ENCODE measurements at regions not wholly inside any gene's neighbourhood (a gene's known extent, or its start where the extent isn't known, plus 50 kb on each side); places are given as distances from the start of the nearest gene placed in this dataset.
"Not testable (repeated sequence)": the region's sequence is repeated elsewhere in the genome, so short reads cannot be mapped to it uniquely, and the experiment has no call there.

DNA sequence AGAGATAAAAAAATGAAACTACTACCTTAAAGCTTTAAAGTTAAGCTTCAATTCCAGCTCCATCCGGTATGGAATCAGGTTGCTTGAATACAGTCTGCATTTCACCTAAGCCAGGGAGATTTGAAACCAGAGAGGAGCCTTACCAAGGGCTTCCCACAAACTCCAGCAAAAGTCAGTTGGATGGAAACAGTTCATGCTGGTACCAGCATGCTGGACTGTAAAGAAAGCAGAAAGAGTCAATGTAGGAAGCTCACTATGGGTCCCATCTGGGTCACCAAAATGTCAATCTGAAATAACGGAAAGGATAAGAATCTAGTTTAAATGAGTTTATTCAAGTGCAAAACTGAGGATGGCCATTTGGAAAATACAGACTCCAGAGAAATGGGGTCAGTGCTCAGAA, 65.3 kb downstream of the CDO1 start:
- FAIRE-seq (no peak), DNase-seq (ENCODE audit: insufficient read length, low spot score) (no peak)
- TF ChIP-seq TAF1 (IDR thresholded peaks at IDR 0.05; ENCODE audit: low read depth, low read length), result no peak
- no peak for TF ChIP-seq POU2F2 (IDR thresholded peaks at IDR 0.05; ENCODE audit: low read depth, low read length)
- no peak for TF ChIP-seq POLR2AphosphoS5 (IDR thresholded peaks at IDR 0.05; ENCODE audit: low read depth, low read length)
- TF ChIP-seq POLR2A (IDR thresholded peaks at IDR 0.05; ENCODE audit: low read depth, low read length), result no peak
- TF ChIP-seq SPI1 (IDR thresholded peaks at IDR 0.05; ENCODE audit: low read depth, low read length), result no peak
- TF ChIP-seq PAX5 (IDR thresholded peaks at IDR 0.05; ENCODE audit: insufficient read depth, low read length, severe bottlenecking), result no peak

DNA sequence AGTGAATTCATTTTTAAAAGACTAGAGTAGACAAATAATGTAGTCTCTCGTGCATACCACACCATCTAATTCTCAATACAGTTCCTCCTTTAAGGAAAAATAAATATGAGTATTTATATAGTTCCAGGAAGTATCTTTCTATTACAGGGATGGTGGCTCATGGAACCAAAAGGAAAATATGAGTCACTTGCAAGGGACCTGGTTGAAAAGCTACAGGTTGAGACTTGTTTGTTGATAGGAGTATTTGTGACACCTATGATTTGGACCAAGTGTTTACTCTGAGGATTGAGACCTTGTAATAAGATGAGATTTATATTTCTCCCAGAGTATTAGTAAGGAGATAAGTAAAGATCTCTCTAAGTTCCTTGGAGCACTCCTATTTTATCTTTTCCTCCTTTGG, 67.4 kb downstream of the CDO1 start:
- DNase-seq (ENCODE audit: insufficient read length, low spot score) (no peak), FAIRE-seq (no peak)
- TF ChIP-seq POLR2A (IDR thresholded peaks at IDR 0.05; ENCODE audit: low read depth, low read length), result no peak
- no peak for TF ChIP-seq POLR2AphosphoS5 (IDR thresholded peaks at IDR 0.05; ENCODE audit: low read depth, low read length)
- TF ChIP-seq POU2F2 (IDR thresholded peaks at IDR 0.05; ENCODE audit: low read depth, low read length), result no peak
- no peak for TF ChIP-seq SPI1 (IDR thresholded peaks at IDR 0.05; ENCODE audit: low read depth, low read length)
- TF ChIP-seq TAF1 (IDR thresholded peaks at IDR 0.05; ENCODE audit: low read depth, low read length), result no peak
- TF ChIP-seq PAX5 (IDR thresholded peaks at IDR 0.05; ENCODE audit: insufficient read depth, low read length, severe bottlenecking), result no peak

DNA sequence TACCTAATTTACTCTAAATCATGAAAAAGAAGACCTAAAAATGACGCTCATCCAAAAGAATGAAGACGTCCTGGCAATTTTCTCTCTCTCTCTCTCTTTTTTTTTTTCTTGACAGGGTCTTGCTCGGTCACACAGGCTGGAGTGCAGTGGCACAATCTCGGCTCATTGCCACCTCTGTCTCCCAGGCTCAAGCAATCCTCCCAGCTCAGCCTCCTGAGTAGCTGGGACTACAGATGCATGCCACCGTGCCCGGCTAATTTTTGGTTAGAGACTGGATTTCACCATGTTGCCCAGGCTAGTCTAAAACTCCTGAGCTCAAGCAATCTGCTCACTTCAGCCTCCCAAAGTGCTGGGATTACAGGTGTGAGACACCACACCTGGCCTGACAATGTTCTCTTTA, 77.2 kb downstream of the CDO1 start:
- FAIRE-seq; DNase-seq (ENCODE audit: insufficient read length, low spot score): not testable (repeated sequence)

GRCh38 chr5:115738830-115739229, 77.6 kb downstream of the CDO1 start:
- FAIRE-seq, result no peak
- TF ChIP-seq SPI1 (IDR thresholded peaks at IDR 0.05; ENCODE audit: low read depth, low read length), result no peak
- TF ChIP-seq POLR2AphosphoS5 (IDR thresholded peaks at IDR 0.05; ENCODE audit: low read depth, low read length), result no peak
- no peak for TF ChIP-seq POU2F2 (IDR thresholded peaks at IDR 0.05; ENCODE audit: low read depth, low read length)
- no peak for TF ChIP-seq POLR2A (IDR thresholded peaks at IDR 0.05; ENCODE audit: low read depth, low read length)
- TF ChIP-seq PAX5 (IDR thresholded peaks at IDR 0.05; ENCODE audit: insufficient read depth, low read length, severe bottlenecking), result no peak
- no peak for TF ChIP-seq TAF1 (IDR thresholded peaks at IDR 0.05; ENCODE audit: low read depth, low read length)
- DNase-seq (ENCODE audit: insufficient read length, low spot score), result no peak

DNA sequence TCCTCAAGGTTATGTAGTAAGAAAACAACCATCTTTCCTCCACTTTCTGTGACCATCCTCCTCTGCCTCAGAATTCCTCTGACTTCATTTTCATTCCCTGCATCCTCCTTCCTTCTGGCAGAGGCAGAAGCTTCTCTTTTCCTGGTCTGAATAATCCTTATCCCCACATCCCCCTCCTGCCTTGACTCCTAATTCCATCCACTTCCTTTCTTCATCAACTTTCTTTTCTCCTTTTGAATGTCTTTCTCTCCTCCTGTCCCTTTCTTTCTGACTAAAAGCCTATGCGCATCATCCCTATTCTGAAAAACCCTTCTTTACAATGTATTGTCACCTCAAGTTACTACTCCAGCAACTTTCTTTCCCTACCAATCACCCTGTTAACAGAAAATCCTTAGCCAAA, 79.0 kb downstream of the CDO1 start:
- TF ChIP-seq SPI1 (IDR thresholded peaks at IDR 0.05; ENCODE audit: low read depth, low read length), result no peak
- TF ChIP-seq POLR2AphosphoS5 (IDR thresholded peaks at IDR 0.05; ENCODE audit: low read depth, low read length), result no peak
- no peak for TF ChIP-seq TAF1 (IDR thresholded peaks at IDR 0.05; ENCODE audit: low read depth, low read length)
- TF ChIP-seq POLR2A (IDR thresholded peaks at IDR 0.05; ENCODE audit: low read depth, low read length), result no peak
- no peak for TF ChIP-seq POU2F2 (IDR thresholded peaks at IDR 0.05; ENCODE audit: low read depth, low read length)
- no peak for TF ChIP-seq PAX5 (IDR thresholded peaks at IDR 0.05; ENCODE audit: insufficient read depth, low read length, severe bottlenecking)
- FAIRE-seq, result no peak
- DNase-seq (ENCODE audit: insufficient read length, low spot score), result no peak

DNA sequence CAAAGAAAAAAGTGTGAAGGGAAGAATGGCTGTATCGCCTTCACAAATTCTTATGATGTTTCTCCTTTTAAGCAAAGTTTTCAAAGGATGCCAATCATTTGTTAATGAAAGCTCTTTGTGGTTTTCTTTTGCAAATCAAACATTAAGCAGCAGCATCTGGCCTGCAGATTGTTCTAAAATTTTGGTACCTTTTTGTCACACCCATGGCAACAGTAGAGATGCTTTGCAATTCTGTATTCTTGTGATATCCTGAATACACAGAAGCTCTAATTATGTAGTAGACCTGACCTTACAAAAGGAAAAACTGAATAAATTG, 79.8 kb downstream of the CDO1 start:
- no peak for TF ChIP-seq TAF1 (IDR thresholded peaks at IDR 0.05; ENCODE audit: low read depth, low read length)
- TF ChIP-seq POLR2AphosphoS5 (IDR thresholded peaks at IDR 0.05; ENCODE audit: low read depth, low read length), result no peak
- no peak for TF ChIP-seq SPI1 (IDR thresholded peaks at IDR 0.05; ENCODE audit: low read depth, low read length)
- no peak for TF ChIP-seq POLR2A (IDR thresholded peaks at IDR 0.05; ENCODE audit: low read depth, low read length)
- TF ChIP-seq PAX5 (IDR thresholded peaks at IDR 0.05; ENCODE audit: insufficient read depth, low read length, severe bottlenecking), result no peak
- no peak for TF ChIP-seq POU2F2 (IDR thresholded peaks at IDR 0.05; ENCODE audit: low read depth, low read length)
- DNase-seq (ENCODE audit: insufficient read length, low spot score), result no peak
- no peak for FAIRE-seq

DNA sequence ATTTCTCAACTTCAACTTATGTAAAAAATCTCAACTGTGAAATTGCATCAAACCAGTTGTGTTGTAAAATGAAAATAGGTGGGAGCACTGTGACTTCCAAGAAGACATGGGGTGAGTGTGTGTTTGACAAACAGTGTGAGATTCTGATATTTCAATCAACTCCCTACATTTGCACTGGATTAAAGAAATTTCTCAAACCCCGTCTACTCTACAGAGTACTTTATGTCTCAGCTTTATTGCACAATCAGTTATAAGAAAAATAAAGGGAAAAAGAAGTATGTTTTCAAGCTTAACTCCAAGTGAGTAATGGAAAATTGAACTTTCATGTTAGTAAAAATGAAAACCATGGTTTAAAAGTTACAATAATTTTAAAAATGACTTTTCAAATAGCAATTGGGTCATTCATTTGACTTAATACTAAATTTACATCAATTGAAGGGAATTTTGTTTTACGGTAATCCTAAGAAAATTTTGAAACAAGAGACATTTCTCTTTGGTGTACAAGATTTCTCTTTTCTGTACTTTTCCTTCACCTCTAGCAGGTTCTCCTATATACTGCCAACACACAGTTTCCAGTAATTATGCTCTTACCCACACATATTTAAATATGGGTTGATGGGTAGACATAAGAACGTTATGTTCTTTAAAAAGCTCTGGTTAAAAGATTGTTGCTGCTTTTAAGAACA, 80.3 kb downstream of the CDO1 start:
- no peak for FAIRE-seq
- no peak for TF ChIP-seq TAF1 (IDR thresholded peaks at IDR 0.05; ENCODE audit: low read depth, low read length)
- TF ChIP-seq POLR2A (IDR thresholded peaks at IDR 0.05; ENCODE audit: low read depth, low read length), result no peak
- no peak for TF ChIP-seq POU2F2 (IDR thresholded peaks at IDR 0.05; ENCODE audit: low read depth, low read length)
- TF ChIP-seq POLR2AphosphoS5 (IDR thresholded peaks at IDR 0.05; ENCODE audit: low read depth, low read length), result no peak
- no peak for TF ChIP-seq PAX5 (IDR thresholded peaks at IDR 0.05; ENCODE audit: insufficient read depth, low read length, severe bottlenecking)
- TF ChIP-seq SPI1 (IDR thresholded peaks at IDR 0.05; ENCODE audit: low read depth, low read length), result no peak
- no peak for DNase-seq (ENCODE audit: insufficient read length, low spot score)

- TF ChIP-seq TAF1 (IDR thresholded peaks at IDR 0.05; ENCODE audit: low read depth, low read length) (no peak), PAX5 (IDR thresholded peaks at IDR 0.05; ENCODE audit: insufficient read depth, low read length, severe bottlenecking) (no peak), POLR2AphosphoS5 (IDR thresholded peaks at IDR 0.05; ENCODE audit: low read depth, low read length) (no peak), POLR2A (IDR thresholded peaks at IDR 0.05; ENCODE audit: low read depth, low read length) (no peak), POU2F2 (IDR thresholded peaks at IDR 0.05; ENCODE audit: low read depth, low read length) (no peak), SPI1 (IDR thresholded peaks at IDR 0.05; ENCODE audit: low read depth, low read length) (no peak)
- no peak for FAIRE-seq
- no peak for DNase-seq (ENCODE audit: insufficient read length, low spot score)
Observed at GRCh38 chr5:115735108-115735998, 81.1 kb downstream of the CDO1 start.

DNA sequence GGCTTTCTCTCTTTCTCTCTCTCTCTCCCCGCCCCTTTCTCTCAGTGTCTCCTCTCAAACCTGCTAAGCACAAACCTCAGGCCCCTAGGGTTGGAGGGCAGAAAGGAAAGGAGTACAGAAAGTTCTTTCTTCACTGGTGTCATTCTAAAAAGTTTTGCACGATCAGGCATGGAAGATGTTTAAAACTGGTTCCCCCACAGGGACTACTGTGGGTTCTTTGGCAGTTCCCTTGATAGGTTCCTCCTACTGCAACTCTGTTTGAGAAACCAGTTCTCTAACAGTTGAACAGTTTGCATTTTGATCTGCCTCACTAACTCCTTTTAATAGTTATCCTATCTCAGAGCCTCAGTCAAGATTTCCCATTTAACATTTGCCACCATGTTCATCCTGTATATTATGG, 82.9 kb downstream of the CDO1 start:
- no peak for DNase-seq (ENCODE audit: insufficient read length, low spot score)

More for the DNA sequence above, 82.9 kb downstream of the CDO1 start:
- no peak for TF ChIP-seq SPI1 (IDR thresholded peaks at IDR 0.05; ENCODE audit: low read depth, low read length)
- TF ChIP-seq POLR2A (IDR thresholded peaks at IDR 0.05; ENCODE audit: low read depth, low read length), result no peak
- TF ChIP-seq PAX5 (IDR thresholded peaks at IDR 0.05; ENCODE audit: insufficient read depth, low read length, severe bottlenecking), result no peak
- no peak for TF ChIP-seq TAF1 (IDR thresholded peaks at IDR 0.05; ENCODE audit: low read depth, low read length)
- no peak for TF ChIP-seq POLR2AphosphoS5 (IDR thresholded peaks at IDR 0.05; ENCODE audit: low read depth, low read length)
- FAIRE-seq, result no peak
